ENCODE measurements at regions not wholly inside any gene's neighbourhood (a gene's known extent, or its start where the extent isn't known, plus 50 kb on each side); places are given as distances from the start of the nearest gene placed in this dataset.

- Histone ChIP-seq H3K27me3 (no peaks in the 10 kb centered on the region), H3K27ac (peak overlapping the region; percentile 74 to 75), H3K4me1 (peaks cover 4 to 6% of the 10 kb centered on the region in 2 donors), H3K9me3 (no peaks in the 10 kb centered on the region), H3K4me3 (no peak overlapping the region), H3K36me3 (no peaks in the 10 kb centered on the region)
- DNase-seq (ENCODE audit: low spot score in 2 of 2): no peak
- intact Hi-C loops (cut with DNase I; ENCODE audit: low total_unique reads): no loop called here
- TF ChIP-seq POLR2AphosphoS5 (IDR thresholded peaks at IDR 0.05): no peak
- TF ChIP-seq CTCF (IDR thresholded peaks at IDR 0.05): no peak
- TF ChIP-seq POLR2A (IDR thresholded peaks at IDR 0.05): no peak
Observed at GRCh38 chr2:195600778-195601177, 56.2 kb upstream of the SLC39A10 start.

GRCh38 chr2:195596840-195597239 lies 60.2 kb upstream of the SLC39A10 start:
- no peaks in the 10 kb centered on the region for H3K36me3 ChIP-seq
- no peaks in the 10 kb centered on the region for H3K9me3 ChIP-seq
- no peak for DNase-seq (ENCODE audit: low spot score in 2 of 2)
- no peaks in the 10 kb centered on the region for H3K27me3 ChIP-seq
- H3K4me3 ChIP-seq: no peak overlapping the region
- intact Hi-C loops (cut with DNase I; ENCODE audit: low total_unique reads): no loop called here
- H3K27ac ChIP-seq: no peak overlapping the region
- TF ChIP-seq CTCF (IDR thresholded peaks at IDR 0.05): no peak
- peaks cover 4 to 6% of the 10 kb centered on the region in 2 donors for H3K4me1 ChIP-seq

- intact Hi-C loops (cut with DNase I; ENCODE audit: low total_unique reads): no loop called here
- no peak for TF ChIP-seq POLR2A (IDR thresholded peaks at IDR 0.05)
- no peak for TF ChIP-seq POLR2AphosphoS5 (IDR thresholded peaks at IDR 0.05)
- TF ChIP-seq CTCF (IDR thresholded peaks at IDR 0.05): no peak
- H3K27me3 ChIP-seq: no peaks in the 10 kb centered on the region
- H3K4me3 ChIP-seq: no peak overlapping the region
- no peaks in the 10 kb centered on the region for H3K9me3 ChIP-seq
- no peak for DNase-seq (ENCODE audit: low spot score in 2 of 2)
- H3K4me1 ChIP-seq: peaks cover 0 to under 1% of the 10 kb centered on the region in 2 donors
- no peak overlapping the region for H3K27ac ChIP-seq
- H3K36me3 ChIP-seq: no peaks in the 10 kb centered on the region
Observed at GRCh38 chr2:195595825-195596224, 61.2 kb upstream of the SLC39A10 start.

GRCh38 chr2:195594919-195595694 lies 61.9 kb upstream of the SLC39A10 start:
- Histone ChIP-seq H3K27me3 (no peaks in the 10 kb centered on the region), H3K27ac (no peak overlapping the region), H3K4me1 (peaks cover 0 to 5% of the 10 kb centered on the region in 2 donors), H3K4me3 (no peak overlapping the region), H3K9me3 (no peaks in the 10 kb centered on the region), H3K36me3 (no peaks in the 10 kb centered on the region)
- intact Hi-C loops (cut with DNase I; ENCODE audit: low total_unique reads): no loop called here
- TF ChIP-seq POLR2AphosphoS5 (IDR thresholded peaks at IDR 0.05) (no peak), POLR2A (IDR thresholded peaks at IDR 0.05) (no peak), CTCF (IDR thresholded peaks at IDR 0.05) (no peak)
- no peak for DNase-seq (ENCODE audit: low spot score in 2 of 2)

GRCh38 chr2:195594248-195594647 lies 62.8 kb upstream of the SLC39A10 start:
- no peaks in the 10 kb centered on the region for H3K27me3 ChIP-seq
- intact Hi-C loops (cut with DNase I; ENCODE audit: low total_unique reads): no loop called here
- DNase-seq (ENCODE audit: low spot score in 2 of 2): no peak
- no peaks in the 10 kb centered on the region for H3K36me3 ChIP-seq
- H3K9me3 ChIP-seq: no peaks in the 10 kb centered on the region
- TF ChIP-seq CTCF (IDR thresholded peaks at IDR 0.05) (no peak), POLR2A (IDR thresholded peaks at IDR 0.05) (no peak), POLR2AphosphoS5 (IDR thresholded peaks at IDR 0.05) (no peak)
- no peak overlapping the region for H3K4me3 ChIP-seq
- H3K27ac ChIP-seq: no peak overlapping the region
- H3K4me1 ChIP-seq: peaks cover 0 to 5% of the 10 kb centered on the region in 2 donors

Data from breast epithelium (tissue), 4 donors.